A673 (cell line): ENCODE measurements at regions not wholly inside any gene's neighbourhood (a gene's known extent, or its start where the extent isn't known, plus 50 kb on each side); places are given as distances from the start of the nearest gene placed in this dataset.

Source experiments
- EZH2 ChIP-seq: fragments of 200-600 bp; sonication (generic); IDR thresholded peaks from 2 replicates; pipeline ENCODE4 v1.6.1; 2017; ENCODE audit warnings: borderline replicate concordance, low read depth, mild to moderate bottlenecking, mixed read lengths, antibody characterized with exemption, low read length; ENCODE audit not compliant: poor library complexity, severe bottlenecking
- TF ChIP-seq, protein P1 (sequence below): fragments of 300-800, 200-600 bp; sonication (generic); conservative IDR thresholded peaks from 2 replicates; pipeline ENCODE4 v1.5.1; 2017; ENCODE audit warnings: low read depth, mild to moderate bottlenecking, antibody characterized with exemption, low read length, moderate library complexity, mixed read lengths

DNA sequence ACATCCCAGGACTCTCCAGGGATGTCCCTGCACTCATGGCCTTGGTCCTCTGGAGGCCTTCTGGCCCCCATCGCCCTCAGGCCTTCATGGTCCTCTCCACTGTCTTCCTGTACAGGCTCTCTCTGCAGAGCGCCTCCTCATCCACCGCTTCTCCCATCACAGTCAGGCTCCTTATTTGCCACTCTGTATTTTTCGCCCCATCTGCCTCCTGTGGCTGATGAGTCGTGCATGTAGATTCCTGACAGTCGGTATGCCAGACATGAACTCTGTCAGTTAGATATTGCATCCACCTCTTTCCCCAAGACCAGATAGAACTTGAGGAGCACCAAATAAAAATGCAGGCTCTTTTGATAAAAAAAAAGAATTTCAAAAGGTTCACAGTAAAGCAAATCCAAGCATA lies 362.8 kb downstream of the IRX1 start:
- no peak for TF ChIP-seq EZH2
- TF ChIP-seq, protein P1, sequence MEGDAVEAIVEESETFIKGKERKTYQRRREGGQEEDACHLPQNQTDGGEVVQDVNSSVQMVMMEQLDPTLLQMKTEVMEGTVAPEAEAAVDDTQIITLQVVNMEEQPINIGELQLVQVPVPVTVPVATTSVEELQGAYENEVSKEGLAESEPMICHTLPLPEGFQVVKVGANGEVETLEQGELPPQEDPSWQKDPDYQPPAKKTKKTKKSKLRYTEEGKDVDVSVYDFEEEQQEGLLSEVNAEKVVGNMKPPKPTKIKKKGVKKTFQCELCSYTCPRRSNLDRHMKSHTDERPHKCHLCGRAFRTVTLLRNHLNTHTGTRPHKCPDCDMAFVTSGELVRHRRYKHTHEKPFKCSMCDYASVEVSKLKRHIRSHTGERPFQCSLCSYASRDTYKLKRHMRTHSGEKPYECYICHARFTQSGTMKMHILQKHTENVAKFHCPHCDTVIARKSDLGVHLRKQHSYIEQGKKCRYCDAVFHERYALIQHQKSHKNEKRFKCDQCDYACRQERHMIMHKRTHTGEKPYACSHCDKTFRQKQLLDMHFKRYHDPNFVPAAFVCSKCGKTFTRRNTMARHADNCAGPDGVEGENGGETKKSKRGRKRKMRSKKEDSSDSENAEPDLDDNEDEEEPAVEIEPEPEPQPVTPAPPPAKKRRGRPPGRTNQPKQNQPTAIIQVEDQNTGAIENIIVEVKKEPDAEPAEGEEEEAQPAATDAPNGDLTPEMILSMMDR = no peak
